HG03342 (cell line): ENCODE measurements at regions not wholly inside any gene's neighbourhood (a gene's known extent, or its start where the extent isn't known, plus 50 kb on each side); places are given as distances from the start of the nearest gene placed in this dataset.

Source experiments
- ATAC-seq: cut with Tn5 transposase; IDR thresholded peaks from one replicate; pipeline ENCODE4 v1.9.1; 2021; ENCODE audit warnings: mild to moderate bottlenecking, moderate library complexity; ENCODE audit not compliant: unreplicated experiment

DNA sequence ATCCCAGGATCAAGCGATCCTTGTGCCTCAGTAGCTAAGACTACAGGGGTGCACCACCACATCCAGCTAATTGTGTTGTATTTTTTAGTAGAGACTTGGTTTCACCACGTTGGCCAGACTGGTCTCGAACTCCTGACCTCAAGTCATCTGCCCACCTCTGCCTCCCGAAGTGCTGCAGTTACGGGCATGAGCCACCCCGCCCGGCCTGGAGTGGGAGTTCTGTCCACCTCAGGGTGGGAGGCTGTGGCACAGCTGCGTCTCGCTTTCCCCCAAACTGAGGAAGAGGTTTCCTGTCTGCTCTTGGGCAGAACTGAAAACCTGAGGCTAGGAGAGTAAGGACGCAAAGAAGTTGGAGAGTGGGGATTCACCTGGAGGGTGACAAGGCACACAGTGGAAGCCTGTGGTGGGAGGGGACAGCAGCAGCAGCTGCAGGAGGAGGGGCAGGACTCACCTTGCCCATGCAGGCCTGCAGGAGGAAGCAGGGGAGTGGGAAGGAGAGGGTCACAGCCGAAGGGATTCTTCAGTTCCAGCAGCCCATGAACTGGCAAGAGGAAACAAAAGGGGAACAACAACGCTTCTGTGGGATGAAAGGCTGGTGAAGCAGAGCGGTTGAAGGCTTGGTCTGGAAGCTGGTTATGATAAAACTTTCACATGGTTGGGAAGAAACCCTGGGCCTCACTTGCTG is 181.4 kb downstream of the GAS1 start:
- ATAC-seq, result no peak

DNA sequence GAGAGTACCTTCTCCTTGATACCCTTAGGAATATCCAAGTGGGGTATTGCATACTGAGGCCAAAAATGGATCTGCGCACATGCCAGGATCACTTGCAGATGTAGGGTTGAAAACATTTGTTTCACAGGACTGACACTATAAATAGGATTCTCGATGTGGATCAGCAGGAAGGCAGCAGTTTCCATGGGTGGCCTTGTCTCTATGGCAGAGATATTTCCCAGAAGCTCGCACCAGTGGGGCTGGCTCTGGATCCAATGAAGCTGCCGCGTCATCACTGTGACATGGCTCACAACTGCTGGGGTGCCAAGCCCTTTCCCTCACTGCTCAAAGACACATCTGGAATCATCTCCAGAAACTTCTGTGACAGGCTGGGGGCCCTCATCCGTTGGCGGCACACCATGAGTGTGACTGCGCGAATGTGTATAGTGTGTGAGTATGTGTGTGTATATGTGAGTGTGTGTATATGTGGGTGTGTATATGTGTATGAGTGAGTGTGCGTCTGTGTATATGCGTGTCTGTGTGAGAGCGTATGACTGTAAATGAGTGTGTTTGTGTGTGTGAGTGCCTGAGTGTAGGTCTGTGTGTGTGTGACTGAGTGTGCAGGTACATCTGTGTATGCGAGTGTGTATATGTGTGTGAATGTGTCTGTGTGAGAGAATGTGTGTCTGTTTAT is 182.5 kb downstream of the GAS1 start:
- ATAC-seq, result no peak

DNA sequence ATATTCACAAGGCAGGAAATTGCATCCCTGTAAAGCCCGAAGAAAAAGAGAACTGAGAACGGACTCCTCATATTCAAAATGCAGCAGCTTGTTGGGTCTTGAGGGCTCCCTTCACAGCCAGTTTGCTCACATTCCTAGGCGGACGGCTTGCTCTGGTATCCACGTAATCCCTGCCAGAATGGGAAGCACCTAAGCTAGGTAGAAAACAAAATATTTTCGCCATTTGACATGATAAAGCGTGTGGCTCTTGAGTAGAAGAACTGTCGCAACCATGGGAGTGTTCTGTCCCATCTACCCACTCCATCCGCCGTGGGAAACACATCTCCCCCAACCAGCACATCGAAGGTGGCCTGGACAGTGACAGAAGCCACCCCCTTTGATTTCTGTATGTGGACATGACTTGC is 183.1 kb downstream of the GAS1 start:
- ATAC-seq, result no peak

DNA sequence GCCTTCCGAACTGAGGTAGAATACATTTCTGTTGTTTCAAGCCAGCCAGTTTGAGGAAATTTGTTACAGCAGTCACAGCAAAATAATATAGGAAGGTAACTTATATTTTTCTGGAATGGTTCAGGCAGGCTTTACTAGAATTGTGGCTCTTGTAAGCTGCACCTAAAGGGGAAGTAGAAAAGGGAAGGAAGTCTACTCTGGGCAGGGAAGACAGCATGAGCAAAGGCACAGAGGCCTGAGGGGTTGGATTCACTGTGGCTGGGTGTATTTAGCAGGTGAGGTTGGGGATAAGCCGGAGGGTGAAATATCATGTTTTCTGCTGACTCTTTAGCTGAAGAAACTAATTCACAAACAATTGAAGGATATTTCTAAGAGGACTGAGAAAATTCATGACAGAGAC is 183.5 kb downstream of the GAS1 start:
- ATAC-seq, result no peak

DNA sequence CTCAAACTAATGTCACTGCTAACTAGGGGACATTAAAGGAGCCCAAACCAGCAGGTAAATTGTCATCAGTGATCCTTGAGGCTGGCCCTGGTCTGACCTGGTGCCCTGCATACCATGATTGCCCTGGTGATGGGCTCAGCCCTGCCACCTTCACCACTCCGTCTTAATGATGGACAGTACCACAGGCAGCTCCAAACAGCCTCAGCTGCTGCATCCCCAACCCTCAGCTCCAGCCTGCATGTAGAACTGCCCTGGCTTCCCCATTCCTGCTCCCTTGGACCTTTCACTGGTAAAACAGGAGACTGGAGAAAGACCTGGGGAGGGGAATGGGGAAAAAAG is 190.0 kb downstream of the GAS1 start:
- ATAC-seq, result no peak

DNA sequence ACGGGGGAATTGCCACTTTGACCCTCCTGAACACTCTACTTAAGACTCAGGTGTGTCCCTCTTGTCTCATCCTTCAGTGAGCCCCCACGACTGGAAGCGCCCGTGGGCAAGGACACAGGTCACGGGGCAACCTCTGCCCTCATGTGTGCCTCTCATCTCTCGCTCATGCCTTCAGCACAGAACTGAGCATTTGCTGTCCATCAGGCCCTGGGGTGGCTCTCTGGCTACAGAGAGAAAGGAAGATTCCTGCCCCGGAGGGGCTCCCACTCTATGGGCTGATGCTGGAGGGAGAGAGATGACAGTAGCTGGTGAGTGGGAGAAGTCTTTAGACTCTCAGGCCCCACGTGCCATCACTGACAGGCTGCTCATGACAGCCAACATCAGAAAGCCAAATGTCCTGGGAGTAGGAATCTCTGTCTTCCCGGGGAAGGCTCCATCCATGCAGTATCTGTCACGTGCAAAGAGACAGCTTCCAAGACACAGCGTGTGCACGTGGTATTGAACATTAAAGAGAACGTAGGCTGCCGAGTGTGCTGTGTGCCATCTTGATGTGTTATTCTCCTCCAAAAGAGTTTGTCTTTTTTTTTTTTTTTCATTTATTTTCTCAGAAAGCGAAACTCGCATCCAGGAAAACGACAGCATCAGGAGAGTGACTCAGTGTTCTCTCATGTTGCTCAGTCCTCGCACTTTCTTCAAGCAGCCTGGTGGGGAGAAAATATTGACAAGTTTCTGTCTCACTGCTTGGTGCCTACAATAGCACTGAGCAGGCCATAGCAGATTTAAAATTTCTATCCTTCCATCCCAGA is 190.5 kb downstream of the GAS1 start:
- no peak for ATAC-seq

DNA sequence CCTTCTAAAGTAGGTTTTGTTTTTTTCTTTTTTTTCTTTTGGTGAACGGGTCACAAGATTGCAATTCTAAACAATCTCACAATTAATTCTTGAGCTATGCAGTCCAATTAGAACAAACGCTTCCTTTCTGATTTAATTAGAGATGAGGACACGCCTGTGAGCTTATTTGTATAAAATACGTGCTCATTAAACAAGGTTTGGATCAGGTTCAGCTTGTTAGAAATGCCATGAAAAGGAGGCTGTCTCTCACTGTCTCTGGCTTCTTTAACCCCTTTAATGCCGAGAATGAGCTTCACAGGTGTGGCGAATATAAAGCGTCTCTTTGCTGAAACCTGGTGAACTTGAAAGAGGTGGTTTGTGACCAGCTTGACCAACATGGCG is 191.8 kb downstream of the GAS1 start:
- no peak for ATAC-seq

DNA sequence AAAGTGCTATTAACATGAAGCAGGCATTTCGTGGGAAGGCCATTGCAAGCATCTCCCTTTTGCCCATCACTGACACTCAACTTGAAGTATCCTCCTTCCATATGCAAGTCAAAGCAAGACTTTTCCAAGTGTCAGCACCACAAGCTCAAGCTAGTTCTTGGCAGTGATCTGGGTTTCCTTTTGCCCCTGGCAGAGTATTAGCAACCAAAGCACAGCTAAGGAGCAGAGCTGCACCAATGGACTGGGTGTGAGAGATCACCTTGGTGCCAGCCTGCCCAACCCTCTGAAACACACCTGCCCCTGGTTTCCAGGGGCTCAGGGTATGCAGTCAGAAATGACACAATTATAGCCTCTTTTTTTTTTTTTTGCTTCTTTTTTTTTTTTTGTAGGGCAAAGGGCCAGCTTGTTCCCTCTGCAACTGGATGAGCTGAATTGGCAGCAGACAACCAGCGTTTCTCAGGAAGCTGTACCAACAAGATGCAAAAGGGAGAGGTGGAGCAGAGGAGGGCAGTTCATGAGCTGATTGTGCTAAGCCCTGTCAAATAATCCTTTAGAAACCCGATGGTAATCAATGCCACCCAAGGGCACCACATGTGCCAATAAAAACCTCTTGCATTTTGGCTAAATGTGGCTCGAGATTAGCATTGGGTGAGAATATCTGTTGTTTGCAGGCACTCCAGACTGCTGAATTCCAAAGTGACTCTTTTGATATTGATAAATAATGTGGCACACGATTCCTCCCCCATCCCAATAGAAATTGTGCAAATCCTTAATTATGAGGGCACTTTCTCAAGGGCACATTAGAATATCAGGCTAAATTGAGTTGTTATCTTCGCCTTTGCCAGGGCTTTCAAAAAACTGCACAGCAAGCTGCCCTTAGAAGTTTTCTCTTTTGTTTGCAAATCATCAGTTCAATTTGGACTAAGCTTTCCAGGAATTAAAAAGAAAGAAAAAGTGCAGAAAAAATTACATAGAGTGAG is 192.4 kb downstream of the GAS1 start:
- ATAC-seq, result no peak

DNA sequence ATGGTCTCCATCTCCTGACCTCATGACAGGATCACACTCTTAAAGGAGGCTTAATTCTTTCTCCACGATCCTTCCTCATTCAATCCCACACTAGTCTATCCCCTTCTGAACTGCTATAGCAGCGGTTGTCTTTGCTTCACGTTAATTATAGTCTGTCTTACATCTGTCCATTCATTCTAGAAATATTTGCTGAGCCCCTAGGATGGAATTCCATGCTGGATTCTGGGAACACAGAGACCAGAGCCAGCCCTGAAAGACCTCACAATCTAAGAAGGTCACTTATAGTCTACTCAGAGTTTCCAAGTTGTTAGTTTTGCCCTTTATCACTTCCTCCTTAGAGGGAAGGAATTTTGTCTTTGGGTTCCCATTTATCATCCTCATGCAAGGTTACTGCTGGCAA is 193.5 kb downstream of the GAS1 start:
- no peak for ATAC-seq

DNA sequence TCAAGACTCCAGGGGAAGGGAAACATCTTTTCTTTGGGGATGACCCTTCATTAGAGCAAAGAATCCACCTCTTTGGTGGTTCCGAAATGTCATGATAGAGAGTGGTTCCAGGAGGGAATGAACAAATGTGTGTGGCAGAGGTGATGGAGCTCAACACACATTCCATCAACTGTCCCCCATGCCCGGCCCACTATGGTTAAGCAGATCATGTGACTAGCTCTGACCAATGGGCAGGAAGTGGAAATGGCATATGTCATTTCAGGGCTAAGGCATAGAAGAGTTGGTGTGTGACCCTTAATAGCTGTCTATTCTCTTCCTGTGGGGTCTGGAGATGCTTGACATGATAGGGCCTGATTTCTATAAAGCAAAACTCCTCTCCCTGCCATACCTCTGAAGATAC is 194.6 kb downstream of the GAS1 start:
- ATAC-seq, result no peak

DNA sequence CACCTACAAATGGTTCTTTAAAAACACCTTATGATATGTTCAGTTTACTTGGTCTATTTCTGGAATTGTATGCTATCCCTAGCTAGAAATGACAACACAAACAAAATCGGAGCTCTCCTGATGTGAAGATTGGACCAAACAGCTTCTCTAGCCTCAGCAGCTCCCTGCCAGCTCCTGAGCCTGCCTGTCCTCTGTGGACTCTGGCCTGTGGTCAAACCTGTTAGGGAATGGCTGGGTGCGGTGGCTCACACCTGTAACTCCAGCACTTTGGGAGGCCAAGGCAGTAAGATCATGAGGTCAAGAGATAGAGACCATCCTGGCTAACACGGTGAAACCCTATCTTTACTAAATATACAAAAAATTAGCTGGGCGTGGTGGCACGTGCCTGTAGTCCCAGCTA is 195.3 kb downstream of the GAS1 start:
- no peak for ATAC-seq

DNA sequence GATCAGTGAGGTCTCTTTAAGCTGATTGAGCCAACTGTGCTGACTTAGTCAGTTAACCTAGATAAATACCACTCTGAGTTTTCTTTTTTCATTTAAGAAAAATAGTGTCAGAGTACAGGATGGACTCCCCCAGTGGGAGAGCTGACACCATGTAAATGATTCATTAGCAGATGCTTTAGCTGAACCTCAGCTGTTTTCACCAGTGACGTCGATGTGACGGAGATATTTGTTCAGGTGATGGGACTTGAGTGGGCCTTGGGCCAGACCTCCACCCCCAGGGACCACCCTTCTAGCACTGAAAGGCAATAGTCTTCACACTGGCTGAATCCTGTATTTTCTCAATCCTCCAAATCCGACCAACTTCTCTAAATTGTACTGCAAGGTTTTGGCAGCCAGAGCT is 196.1 kb downstream of the GAS1 start:
- ATAC-seq, result no peak

DNA sequence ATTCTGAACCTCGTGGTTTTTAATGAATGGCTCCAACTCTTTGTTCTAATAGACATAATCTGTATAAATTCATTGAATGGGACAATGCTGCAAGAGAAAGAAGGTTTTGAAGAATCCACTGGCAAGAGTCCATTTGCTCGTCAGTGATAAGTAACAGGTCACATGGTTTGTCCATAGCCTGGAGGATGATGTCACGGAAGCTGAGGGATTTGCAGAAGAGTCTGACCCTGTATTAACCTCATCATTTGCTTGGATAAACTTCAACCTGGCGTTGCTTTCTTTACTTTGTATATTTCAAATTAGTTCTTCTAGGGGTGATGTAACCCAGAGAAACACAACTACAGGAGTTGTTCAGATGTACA is 197.4 kb downstream of the GAS1 start:
- no peak for ATAC-seq

DNA sequence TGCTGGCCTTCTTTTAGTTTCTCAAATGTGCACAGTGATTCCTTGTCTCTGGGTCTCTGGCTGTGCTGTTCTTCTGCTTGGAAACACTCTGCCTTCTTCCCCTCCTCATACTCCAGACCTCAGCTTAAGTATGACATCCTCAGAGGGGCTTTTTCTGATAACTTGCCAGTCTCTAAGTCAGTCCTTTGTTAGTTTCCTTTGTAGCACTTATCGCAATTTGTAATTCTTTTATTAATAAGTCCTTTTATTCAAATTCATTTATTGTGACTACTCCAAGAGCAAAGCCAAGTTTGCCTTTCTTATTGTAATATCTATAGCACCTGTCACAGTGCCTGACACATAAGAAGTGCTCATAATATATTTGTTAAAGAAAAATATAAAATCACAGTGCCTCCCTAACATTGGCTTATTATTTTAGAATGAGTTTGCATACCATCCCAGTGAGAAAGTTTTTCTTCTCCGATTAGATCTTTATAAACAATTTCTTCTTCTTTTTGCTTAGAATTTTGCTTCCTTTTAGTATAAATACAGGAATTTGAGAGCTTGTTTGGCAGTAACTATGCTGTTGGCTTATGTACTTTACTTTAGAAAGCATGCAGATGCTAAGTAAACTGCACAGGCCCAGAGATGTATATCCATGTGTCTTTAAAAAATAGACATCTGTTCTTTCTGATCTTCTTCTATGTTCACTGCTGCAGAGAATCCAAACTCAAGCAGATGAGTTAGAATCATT is 198.0 kb downstream of the GAS1 start:
- no peak for ATAC-seq

DNA sequence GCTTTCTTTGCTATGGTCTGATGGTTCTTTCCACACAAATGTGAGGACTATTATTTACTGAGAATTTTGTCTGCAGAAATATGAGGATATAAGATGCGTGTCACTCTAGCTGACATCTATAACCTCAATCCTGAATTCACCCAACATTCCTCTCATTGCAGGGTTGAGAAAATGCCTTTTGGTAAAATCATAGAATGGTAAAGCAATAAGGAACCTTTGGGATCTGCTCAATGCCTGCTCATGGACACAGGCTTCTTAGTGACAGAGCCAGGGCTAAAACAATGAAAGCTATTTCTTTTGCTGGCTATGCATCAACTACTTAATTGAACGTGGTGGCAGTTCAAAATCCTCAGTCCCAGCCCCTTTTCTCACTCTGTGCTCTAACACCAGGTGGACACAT is 199.6 kb downstream of the GAS1 start:
- ATAC-seq, result no peak

DNA sequence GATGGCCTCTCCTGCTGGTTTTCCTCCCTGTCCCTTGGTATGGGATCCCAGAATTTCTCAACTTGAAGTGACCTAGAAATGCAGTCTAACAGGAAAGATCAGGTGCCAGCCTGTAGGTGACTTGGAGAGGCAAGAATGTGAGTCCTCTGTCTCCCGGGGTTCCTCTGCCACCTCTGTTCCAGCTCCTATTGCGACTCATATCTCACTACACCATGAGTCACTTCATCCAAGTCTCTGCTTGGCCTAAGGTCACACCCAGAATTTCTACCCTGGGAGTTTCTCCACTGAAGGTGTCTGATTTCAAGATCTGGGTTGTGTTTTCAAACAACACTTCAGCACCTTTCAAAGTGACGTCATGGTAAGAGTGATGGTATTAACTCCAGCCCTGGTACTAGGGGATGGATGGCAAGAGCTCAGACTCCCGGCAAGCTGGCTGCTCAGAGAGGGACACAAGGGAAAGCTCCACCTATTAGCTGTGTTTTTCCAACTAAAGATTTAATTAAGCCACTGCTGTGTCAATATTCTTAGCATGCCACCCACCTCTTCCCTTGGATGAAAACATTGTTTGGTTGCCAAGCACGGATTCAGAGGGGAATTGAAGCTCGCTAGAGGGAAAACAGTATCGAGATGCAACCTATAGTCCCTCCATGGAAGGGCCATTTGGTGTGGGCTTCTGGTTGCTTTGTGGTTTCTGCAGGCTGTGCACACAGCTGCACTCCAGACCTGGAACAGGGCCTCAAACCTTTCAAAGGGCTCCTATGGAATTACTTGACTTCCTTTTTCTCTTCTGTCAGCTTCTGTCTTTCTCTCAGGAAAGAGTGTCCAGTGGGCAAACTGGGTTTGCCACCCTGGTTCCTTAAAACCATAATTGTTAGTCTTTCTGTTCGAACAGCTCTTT is 205.7 kb downstream of the GAS1 start:
- no peak for ATAC-seq

DNA sequence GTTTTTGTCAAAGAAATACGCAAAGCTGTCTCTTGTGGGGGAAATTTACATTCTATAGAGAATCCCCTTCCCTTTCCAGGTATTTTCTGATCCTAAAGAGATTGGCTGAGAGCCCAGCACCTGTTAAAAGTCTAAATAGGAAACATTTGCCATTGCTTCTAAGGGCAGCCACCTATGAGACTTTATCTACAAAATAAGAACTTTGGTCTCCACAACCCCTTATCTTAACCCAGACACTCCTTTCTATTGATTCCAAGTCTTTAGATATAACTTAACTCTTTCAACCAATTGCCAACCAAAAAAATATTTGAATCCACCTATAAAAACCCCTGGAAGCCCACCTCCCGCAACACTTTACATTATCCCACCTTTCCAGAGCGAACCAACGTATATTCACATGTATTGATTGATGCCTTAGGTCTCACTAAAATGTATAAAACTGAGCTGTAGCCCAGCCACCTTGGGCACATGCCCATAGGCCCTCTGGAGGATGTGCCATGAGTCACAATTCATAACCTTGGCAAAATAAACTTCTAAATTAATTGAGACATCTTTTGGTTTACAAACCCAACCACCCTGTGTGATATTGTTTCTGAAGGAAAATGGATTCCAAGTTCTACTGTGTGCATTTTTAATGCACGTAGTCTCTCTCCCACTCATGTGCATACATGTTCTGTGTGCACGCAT is 211.4 kb downstream of the GAS1 start:
- ATAC-seq, result no peak

DNA sequence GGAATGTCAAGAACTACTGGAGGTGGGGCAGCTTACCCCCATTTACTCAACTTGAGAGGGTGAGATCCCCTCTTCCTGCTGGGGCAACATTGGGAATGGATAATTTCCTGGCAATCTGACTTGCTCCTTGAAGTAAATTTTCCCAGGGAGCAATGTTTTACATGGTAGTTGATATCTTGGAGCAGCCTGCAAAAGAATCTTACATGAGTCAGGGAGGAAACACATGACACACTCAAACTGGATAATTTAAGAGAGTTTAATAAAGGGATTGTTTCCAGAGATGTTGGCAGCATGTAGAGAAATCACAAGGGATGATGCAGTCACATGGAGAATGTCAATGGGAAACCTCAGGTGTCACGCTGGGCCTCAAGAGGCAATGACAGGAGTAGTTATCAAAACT is 212.5 kb downstream of the GAS1 start:
- ATAC-seq, result no peak

DNA sequence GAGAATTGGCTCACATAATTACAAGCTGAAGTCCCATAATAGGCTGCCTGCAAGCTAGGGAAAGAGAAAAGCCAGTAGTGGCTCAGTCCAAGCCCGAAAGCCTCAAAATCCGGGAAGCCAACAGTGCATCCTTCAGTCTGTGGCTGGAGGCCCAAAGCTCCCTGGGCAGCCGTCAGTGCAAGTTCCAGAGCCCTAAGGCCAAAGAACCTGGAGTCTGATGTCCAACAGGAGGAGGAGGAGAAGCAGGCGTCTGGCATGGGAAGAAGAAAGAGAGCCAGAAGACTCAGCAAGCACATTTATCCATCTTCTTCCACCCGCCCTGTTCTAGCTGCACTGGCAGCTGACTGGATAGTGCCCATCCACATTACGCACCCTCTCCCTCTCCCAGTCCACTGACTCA is 213.4 kb downstream of the GAS1 start:
- ATAC-seq, result no peak
